Activated naive CD8-positive, alpha-beta T cell treated with anti-CD3 and anti-CD28 coated beads, Interleukin-2, amount 50 U/mL, for 24 hours (primary cell): ENCODE measurements at regions not wholly inside any gene's neighbourhood (a gene's known extent, or its start where the extent isn't known, plus 50 kb on each side); places are given as distances from the start of the nearest gene placed in this dataset.
A peak's percentile ranks its signal among the peaks of the same experiment; 100 is the strongest.

ENCODE experiments used
- ATAC-seq: fragments of 150-1000 bp; cut with Tn5 transposase; one replicate; pipeline ENCODE4 v1.10.0; 2021
- DNase-seq: peaks from one replicate; pipeline ENCODE4 v3.0.0; 2021
- H3K27ac Mint-ChIP-seq: one replicate; pipeline ENCODE4 v1.8.0; 2021; ENCODE audit warnings: mild to moderate bottlenecking, mixed read lengths
- H3K27me3 Mint-ChIP-seq: one replicate; pipeline ENCODE4 v1.8.0; 2021; ENCODE audit warnings: mixed read lengths
- H3K36me3 Mint-ChIP-seq: one replicate; pipeline ENCODE4 v1.8.0; 2021; ENCODE audit warnings: low read depth, mixed read lengths
- H3K4me1 Mint-ChIP-seq: one replicate; pipeline ENCODE4 v1.8.0; 2021; ENCODE audit warnings: mixed read lengths
- H3K4me3 Mint-ChIP-seq: one replicate; pipeline ENCODE4 v1.8.0; 2021; ENCODE audit warnings: mild to moderate bottlenecking, moderate library complexity, mixed read lengths
- H3K9me3 Mint-ChIP-seq: one replicate; pipeline ENCODE4 v1.8.0; 2021; ENCODE audit warnings: mixed read lengths

DNA sequence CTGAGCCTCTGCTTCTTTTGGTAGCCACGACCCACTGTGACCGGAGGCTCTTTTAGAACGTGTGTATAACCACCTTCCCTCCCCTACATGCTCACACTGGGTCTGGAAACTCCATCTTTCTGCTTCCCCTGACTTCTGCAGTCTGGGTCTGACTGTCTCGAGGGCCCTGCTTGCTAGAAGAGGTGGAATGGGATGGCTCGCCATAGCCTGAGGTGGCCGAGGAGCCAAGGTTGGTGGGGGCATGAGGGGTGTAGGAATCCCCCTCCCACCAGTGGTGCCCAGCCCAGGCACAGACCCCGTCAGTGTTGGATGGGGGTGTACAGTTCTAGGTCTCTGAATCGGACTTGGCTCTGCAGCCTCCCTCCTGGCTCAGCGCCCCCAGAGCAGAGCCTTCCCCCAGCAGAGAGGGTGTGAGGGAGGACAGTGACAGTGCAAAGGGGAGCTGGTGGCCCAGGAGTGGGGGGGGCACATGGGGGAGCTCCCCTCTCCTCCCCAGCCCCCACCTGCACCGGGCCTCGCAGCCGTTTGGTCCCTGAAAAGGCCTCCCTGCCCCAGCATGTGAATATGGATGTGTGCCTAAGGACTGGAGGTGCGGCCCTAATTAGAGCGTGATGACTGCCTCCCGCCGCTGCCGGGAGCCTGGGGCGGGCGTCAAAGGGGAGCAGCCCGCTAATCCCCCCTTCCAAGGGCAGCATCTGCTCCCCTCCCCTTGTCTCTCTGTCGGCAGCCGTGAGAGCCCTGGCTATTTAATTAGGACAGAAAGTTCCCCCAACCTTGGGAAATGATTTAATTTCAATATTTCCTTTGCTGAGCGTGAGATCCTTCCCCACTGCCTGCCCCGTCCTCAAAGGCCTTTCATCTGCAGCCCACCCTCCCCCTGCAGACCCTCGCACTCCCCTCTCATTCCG is 196.2 kb upstream of the C14orf180 start:
- no peak for DNase-seq
- no peak overlapping the region for H3K27ac Mint-ChIP-seq

DNA sequence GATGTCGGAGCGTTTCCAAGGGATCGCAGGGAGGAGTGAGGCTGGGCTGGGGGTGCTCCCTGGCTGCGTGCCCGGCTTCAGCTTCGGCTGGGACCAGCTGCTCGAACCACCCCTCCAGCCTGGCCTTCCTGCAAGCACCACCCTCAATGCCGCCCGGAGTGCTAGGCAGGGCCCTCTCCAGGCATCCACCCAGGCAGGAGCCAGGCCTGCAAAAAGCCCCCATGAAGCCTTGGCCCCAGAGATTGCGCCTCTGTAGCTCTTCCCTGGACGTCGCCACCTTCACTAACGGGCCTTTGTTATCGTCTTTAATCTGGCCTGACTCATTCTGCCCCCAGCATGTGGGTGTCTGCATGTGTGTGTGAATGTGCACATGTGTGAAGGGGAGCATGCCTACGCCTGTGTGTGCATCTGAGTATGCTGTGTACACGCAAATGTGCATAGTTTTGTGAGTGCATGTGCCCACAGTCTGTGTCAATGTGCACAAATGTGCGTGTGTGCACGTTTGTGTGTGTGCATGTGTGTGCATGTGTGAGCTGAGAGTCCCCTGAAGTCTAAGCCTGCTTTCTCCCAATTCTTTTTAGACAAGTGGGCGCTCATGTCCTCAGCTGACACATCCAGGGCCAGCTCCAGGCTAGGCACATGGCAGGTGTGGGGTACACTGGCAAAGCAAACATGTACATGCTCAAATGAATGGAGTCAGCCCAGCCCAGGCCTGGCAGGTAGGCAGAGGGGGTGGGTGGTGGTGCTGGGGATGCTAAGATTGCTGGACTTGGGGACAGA is 195.4 kb upstream of the C14orf180 start:
- H3K27me3 Mint-ChIP-seq = no peaks in the 10 kb centered on the region
- H3K36me3 Mint-ChIP-seq = no peaks in the 10 kb centered on the region
- no peak for DNase-seq
- no peak for ATAC-seq
- peaks cover 20% of the 10 kb centered on the region for H3K9me3 Mint-ChIP-seq
- peaks cover 13% of the 10 kb centered on the region for H3K4me1 Mint-ChIP-seq
- H3K27ac Mint-ChIP-seq = no peak overlapping the region
- H3K4me3 Mint-ChIP-seq = no peak overlapping the region

More for the DNA sequence above, 196.2 kb upstream of the C14orf180 start:
- peaks cover 24% of the 10 kb centered on the region for H3K9me3 Mint-ChIP-seq
- no peak overlapping the region for H3K4me3 Mint-ChIP-seq
- no peaks in the 10 kb centered on the region for H3K36me3 Mint-ChIP-seq
- H3K27me3 Mint-ChIP-seq = no peaks in the 10 kb centered on the region
- peaks cover 8% of the 10 kb centered on the region for H3K4me1 Mint-ChIP-seq
- ATAC-seq = no peak

DNA sequence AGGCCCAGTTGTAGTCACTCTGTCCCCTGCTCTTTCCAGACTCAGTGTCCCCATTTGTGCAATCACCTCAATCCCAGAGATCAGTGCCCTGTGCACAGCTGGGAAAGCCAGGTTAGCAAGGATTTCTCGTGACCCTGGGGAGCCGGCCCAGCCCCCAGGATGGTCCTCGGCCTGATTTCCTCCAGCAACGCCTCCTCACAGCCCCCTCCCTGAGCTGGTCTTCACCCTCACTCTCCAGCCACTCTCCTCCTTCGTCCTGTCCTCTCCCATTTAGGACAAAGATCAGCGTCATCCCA is 194.8 kb upstream of the C14orf180 start:
- H3K4me1 Mint-ChIP-seq = peaks cover 15% of the 10 kb centered on the region
- ATAC-seq (no peak), DNase-seq (no peak)
- H3K4me3 Mint-ChIP-seq = no peak overlapping the region
- H3K9me3 Mint-ChIP-seq = peaks cover 19% of the 10 kb centered on the region
- H3K36me3 Mint-ChIP-seq = no peaks in the 10 kb centered on the region
- H3K27ac Mint-ChIP-seq = no peak overlapping the region
- no peaks in the 10 kb centered on the region for H3K27me3 Mint-ChIP-seq

DNA sequence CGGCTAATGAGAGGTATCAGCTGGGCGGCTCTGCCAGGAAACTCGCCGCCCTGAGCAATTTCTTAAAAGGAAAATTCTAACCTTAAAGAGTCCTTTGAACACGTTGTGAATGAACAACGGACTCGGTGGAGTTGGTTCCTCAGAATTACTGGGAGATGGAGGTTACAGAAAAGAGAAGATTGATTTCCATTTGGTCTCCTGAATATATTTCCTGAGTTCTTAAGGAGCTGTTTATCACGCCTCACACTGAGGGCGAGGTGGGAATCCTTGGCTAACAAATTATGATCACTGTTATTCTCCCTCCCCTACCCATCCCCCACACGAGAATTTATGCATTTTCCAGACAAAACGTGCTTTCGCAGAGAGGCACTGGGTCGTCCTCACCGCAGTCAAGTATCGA is 194.5 kb upstream of the C14orf180 start:
- H3K27me3 Mint-ChIP-seq = no peaks in the 10 kb centered on the region
- no peaks in the 10 kb centered on the region for H3K36me3 Mint-ChIP-seq
- DNase-seq = no peak

DNA sequence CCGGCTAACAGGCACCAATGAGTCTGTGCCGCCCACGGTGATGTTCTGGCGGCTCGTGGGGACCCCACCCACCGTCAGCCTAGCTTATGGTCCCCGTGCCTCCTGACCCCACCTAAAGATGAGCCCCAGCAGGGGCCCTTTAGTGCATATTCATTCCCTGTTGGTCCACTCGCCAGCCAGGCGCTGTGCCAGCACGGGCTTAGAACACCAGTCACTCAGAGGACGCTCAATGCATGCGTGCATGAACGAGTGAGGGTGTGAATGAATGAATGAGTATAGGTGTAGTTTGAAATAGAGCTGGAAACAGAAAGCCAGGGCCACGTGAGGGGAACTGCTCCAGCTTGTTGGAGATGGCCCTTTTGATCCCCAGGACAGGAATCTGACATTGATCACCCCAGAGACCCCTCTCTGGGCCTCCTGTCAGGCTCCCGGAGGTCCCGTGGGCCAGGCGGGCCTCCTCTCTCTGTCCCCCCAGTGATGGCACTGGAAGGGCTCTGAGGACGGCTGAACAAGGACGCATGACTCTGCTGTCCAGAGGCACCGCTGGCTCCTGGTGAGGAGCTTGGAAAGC is 193.9 kb upstream of the C14orf180 start:
- Mint-ChIP-seq H3K4me3 (no peak overlapping the region), H3K4me1 (peaks cover 24% of the 10 kb centered on the region), H3K27ac (no peak overlapping the region), H3K9me3 (peaks cover 14% of the 10 kb centered on the region), H3K27me3 (no peaks in the 10 kb centered on the region), H3K36me3 (no peaks in the 10 kb centered on the region)
- no peak for DNase-seq
- ATAC-seq = no peak

More for the DNA sequence above, 194.5 kb upstream of the C14orf180 start:
- peaks cover 18% of the 10 kb centered on the region for H3K9me3 Mint-ChIP-seq
- no peak overlapping the region for H3K27ac Mint-ChIP-seq
- H3K4me1 Mint-ChIP-seq = peaks cover 19% of the 10 kb centered on the region
- H3K4me3 Mint-ChIP-seq = no peak overlapping the region
- ATAC-seq = no peak

DNA sequence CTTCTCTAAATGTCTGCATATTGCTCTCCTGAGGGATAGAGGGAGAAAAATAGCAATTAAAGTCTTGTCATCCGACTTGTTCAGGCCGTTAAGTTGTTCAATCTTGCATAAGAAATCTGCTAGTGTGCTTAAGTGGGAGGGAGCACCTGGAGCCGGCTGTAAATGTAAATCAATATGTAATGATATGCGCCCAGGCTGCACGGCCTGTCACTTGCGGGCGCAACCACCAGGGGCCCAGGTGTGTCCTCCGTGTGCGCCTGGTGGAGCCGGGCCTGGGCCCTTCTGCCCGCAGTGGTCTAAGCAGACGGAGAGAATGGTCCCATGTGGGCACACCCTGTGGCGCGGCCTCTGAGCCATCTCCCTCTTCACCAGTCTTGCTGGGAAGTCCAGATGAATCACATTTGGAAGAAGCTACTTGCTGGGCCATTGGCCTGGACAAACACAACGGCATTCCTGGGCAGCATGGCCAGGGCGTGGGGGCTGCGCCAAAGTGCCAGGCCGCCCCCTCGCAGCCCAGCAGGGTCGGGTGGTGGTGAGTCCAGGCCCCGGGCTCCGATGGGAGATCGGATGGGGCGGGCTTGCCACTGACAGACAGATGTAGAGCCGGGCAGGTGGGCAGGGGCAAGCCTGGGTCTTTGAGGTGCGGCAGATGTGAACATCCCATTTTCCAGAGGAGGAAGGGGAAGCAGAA is 193.3 kb upstream of the C14orf180 start:
- Mint-ChIP-seq H3K4me3 (no peak overlapping the region), H3K27me3 (no peaks in the 10 kb centered on the region), H3K9me3 (peaks cover 9% of the 10 kb centered on the region)

GRCh38 chr14:104387022-104388010 is 192.2 kb upstream of the C14orf180 start:
- ATAC-seq (peak; percentile 14), DNase-seq (no peak)
- no peak overlapping the region for H3K4me3 Mint-ChIP-seq
- no peaks in the 10 kb centered on the region for H3K36me3 Mint-ChIP-seq
- H3K4me1 Mint-ChIP-seq = peaks cover 39% of the 10 kb centered on the region
- no peaks in the 10 kb centered on the region for H3K27me3 Mint-ChIP-seq
- no peak overlapping the region for H3K27ac Mint-ChIP-seq
- no peaks in the 10 kb centered on the region for H3K9me3 Mint-ChIP-seq

More for the DNA sequence above, 193.3 kb upstream of the C14orf180 start:
- no peak overlapping the region for H3K27ac Mint-ChIP-seq
- no peaks in the 10 kb centered on the region for H3K36me3 Mint-ChIP-seq
- DNase-seq (no peak), ATAC-seq (no peak)
- peaks cover 29% of the 10 kb centered on the region for H3K4me1 Mint-ChIP-seq

- H3K4me3 Mint-ChIP-seq = no peak overlapping the region
- H3K27me3 Mint-ChIP-seq = no peaks in the 10 kb centered on the region
- no peak overlapping the region for H3K27ac Mint-ChIP-seq
- H3K4me1 Mint-ChIP-seq = peaks cover 45% of the 10 kb centered on the region
- no peaks in the 10 kb centered on the region for H3K9me3 Mint-ChIP-seq
- DNase-seq (no peak), ATAC-seq (no peak)
- no peaks in the 10 kb centered on the region for H3K36me3 Mint-ChIP-seq
Measured at GRCh38 chr14:104388011-104388521, 191.5 kb upstream of the C14orf180 start.

GRCh38 chr14:104388541-104389325 is 190.8 kb upstream of the C14orf180 start:
- H3K9me3 Mint-ChIP-seq = no peaks in the 10 kb centered on the region
- H3K4me1 Mint-ChIP-seq = peaks cover 49% of the 10 kb centered on the region
- no peaks in the 10 kb centered on the region for H3K27me3 Mint-ChIP-seq
- H3K4me3 Mint-ChIP-seq = no peak overlapping the region
- no peaks in the 10 kb centered on the region for H3K36me3 Mint-ChIP-seq
- DNase-seq (no peak), ATAC-seq (no peak)
- no peak overlapping the region for H3K27ac Mint-ChIP-seq

GRCh38 chr14:104389326-104390220 is 190.0 kb upstream of the C14orf180 start:
- Mint-ChIP-seq H3K4me1 (peaks cover 55% of the 10 kb centered on the region), H3K27me3 (no peaks in the 10 kb centered on the region), H3K36me3 (no peaks in the 10 kb centered on the region), H3K4me3 (no peak overlapping the region), H3K9me3 (no peaks in the 10 kb centered on the region), H3K27ac (no peak overlapping the region)
- no peak for ATAC-seq
- no peak for DNase-seq

DNA sequence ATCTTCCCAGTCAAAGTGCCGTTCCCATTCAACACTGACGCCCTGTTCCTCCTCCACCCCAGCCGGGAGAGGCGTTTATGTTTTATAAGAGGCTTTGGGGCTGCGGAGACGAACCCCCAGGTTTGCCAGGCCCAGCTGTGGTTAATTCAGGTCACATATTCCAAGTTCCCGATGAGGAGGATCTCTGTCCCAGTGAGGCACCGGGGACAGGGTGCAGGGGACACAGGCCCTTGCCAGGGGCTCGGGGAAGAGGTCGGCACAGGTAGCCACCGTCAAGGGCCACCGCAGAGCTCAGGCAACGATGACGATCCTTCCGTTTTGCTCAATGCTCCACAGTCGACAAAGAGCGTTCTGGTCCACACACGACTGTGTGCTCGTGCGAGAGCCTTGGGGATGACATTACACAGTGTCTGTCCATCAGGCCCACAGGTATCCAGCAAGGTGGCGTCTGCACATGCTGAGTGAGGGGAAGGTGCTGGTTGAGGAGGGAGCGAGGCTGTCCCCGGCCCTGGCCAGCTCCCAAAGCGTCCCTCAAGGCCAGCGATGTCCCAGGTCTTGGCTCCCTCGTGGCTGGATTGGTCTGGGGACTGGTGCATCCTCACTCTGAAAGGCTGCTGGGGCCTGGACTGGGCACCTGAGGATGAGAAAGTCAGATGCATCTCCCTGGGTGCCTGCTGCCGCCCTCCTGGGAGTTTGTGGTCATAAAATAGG is 189.2 kb upstream of the C14orf180 start:
- H3K27ac Mint-ChIP-seq = no peak overlapping the region
- H3K4me1 Mint-ChIP-seq = peaks cover 63% of the 10 kb centered on the region

More for the DNA sequence above, 189.2 kb upstream of the C14orf180 start:
- H3K36me3 Mint-ChIP-seq = no peaks in the 10 kb centered on the region
- no peak overlapping the region for H3K4me3 Mint-ChIP-seq
- H3K27me3 Mint-ChIP-seq = no peaks in the 10 kb centered on the region
- ATAC-seq (no peak), DNase-seq (no peak)
- H3K9me3 Mint-ChIP-seq = no peaks in the 10 kb centered on the region
